ENCODE measurements at regions not wholly inside any gene's neighbourhood (a gene's known extent, or its start where the extent isn't known, plus 50 kb on each side); places are given as distances from the start of the nearest gene placed in this dataset.

DNA sequence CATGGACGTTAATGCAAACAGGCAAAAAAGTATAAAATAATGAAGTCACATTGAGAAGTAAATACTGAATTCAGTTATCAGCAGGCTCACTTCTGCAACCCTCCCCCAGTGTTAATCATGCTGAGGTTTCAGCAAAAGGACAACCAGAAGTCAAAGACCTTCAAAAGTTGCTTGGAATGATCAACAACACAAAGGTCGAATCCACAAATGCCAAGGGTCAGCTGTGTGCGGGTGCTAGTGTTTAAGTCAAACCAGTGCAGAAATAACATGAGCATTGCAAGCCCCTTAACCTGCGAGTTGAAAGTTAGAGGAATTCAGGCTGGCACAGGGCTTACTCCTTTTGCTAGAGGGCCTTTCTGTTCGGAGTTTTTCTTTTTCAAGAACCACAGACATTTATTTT, 436.7 kb upstream of the SEL1L start:
- TF ChIP-seq, protein P1, sequence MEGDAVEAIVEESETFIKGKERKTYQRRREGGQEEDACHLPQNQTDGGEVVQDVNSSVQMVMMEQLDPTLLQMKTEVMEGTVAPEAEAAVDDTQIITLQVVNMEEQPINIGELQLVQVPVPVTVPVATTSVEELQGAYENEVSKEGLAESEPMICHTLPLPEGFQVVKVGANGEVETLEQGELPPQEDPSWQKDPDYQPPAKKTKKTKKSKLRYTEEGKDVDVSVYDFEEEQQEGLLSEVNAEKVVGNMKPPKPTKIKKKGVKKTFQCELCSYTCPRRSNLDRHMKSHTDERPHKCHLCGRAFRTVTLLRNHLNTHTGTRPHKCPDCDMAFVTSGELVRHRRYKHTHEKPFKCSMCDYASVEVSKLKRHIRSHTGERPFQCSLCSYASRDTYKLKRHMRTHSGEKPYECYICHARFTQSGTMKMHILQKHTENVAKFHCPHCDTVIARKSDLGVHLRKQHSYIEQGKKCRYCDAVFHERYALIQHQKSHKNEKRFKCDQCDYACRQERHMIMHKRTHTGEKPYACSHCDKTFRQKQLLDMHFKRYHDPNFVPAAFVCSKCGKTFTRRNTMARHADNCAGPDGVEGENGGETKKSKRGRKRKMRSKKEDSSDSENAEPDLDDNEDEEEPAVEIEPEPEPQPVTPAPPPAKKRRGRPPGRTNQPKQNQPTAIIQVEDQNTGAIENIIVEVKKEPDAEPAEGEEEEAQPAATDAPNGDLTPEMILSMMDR (IDR thresholded peaks at IDR 0.05; ENCODE audit: borderline replicate concordance, extremely low read depth, low read length, poor library complexity, severe bottlenecking), result no peak
- TF ChIP-seq EZH2 (IDR thresholded peaks at IDR 0.05; ENCODE audit: borderline replicate concordance, low read depth, low read length, severe bottlenecking), result no peak

All from DND-41 (cell line).